GM23338 (cell line): ENCODE measurements at regions not wholly inside any gene's neighbourhood (a gene's known extent, or its start where the extent isn't known, plus 50 kb on each side); places are given as distances from the start of the nearest gene placed in this dataset.

Source experiments
- ATAC-seq: fragments of 200-7000 bp; cut with Tn5 transposase; 3 replicates; pipeline ENCODE4 v1.9.1; 2020
- DNase-seq: peaks from one replicate; pipeline ENCODE4 v3.0.0-alpha.2; 2015; ENCODE audit warnings: low spot score
- H2AFZ ChIP-seq: fragments of 200-600 bp; sonication (generic); 2 replicates; pipeline ENCODE4 v1.8.0; 2016; ENCODE audit warnings: antibody characterized with exemption, mild to moderate bottlenecking, moderate library complexity
- H3F3A ChIP-seq: fragments of 200-600 bp; sonication (generic); replicated peaks from 2 replicates; pipeline ENCODE4 v1.8.0; 2017; ENCODE audit warnings: antibody characterized with exemption, mixed run types, low read depth
- H3K27ac ChIP-seq: fragments of 200-600 bp; sonication (generic); 2 replicates; pipeline ENCODE4 v1.6.1; 2016; ENCODE audit warnings: low read depth
- H3K27me3 ChIP-seq: fragments of 200-600 bp; sonication (generic); 2 replicates; pipeline ENCODE4 v1.8.0; 2016; ENCODE audit warnings: mild to moderate bottlenecking, mixed run types, moderate library complexity; ENCODE audit not compliant: insufficient read depth
- H3K36me3 ChIP-seq: fragments of 200-600 bp; sonication (generic); 2 replicates; pipeline ENCODE4 v1.8.0; 2016; ENCODE audit warnings: mild to moderate bottlenecking; ENCODE audit not compliant: insufficient read depth
- H3K4me1 ChIP-seq: fragments of 200-600 bp; sonication (generic); 2 replicates; pipeline ENCODE4 v1.8.0; 2016; ENCODE audit warnings: mild to moderate bottlenecking, moderate library complexity; ENCODE audit not compliant: insufficient read depth
- H3K4me2 ChIP-seq: fragments of 200-600 bp; sonication (generic); 2 replicates; pipeline ENCODE4 v1.7.1; 2017; ENCODE audit warnings: mixed run types
- H3K4me3 ChIP-seq: fragments of 200-600 bp; sonication (generic); 2 replicates; pipeline ENCODE4 v1.6.1; 2016; ENCODE audit warnings: mixed run types
- H3K79me2 ChIP-seq: fragments of 200-600 bp; sonication (generic); replicated peaks from 2 replicates; pipeline ENCODE4 v1.8.0; 2017; ENCODE audit warnings: mild to moderate bottlenecking; ENCODE audit not compliant: insufficient read depth
- H3K9me2 ChIP-seq: fragments of 200-600 bp; sonication (generic); 2 replicates; pipeline ENCODE4 v1.8.0; 2017; ENCODE audit not compliant: insufficient read depth
- H4K20me1 ChIP-seq: fragments of 200-600 bp; sonication (generic); replicated peaks from 2 replicates; pipeline ENCODE4 v1.8.0; 2017; ENCODE audit warnings: mild to moderate bottlenecking; ENCODE audit not compliant: insufficient read depth
- H3K27ac Mint-ChIP-seq: 2 replicates; pipeline ENCODE4 v1.8.0; 2020; ENCODE audit warnings: inconsistent platforms, mild to moderate bottlenecking, moderate library complexity, mixed read lengths
- H3K27me3 Mint-ChIP-seq: 3 replicates; pipeline ENCODE4 v1.8.0; 2022; ENCODE audit warnings: low read depth, mild to moderate bottlenecking, moderate library complexity, mixed read lengths, inconsistent platforms; ENCODE audit not compliant: insufficient read depth, poor library complexity
- H3K36me3 Mint-ChIP-seq: 3 replicates; pipeline ENCODE4 v1.8.0; 2021; ENCODE audit warnings: low read depth, mild to moderate bottlenecking, inconsistent platforms, moderate library complexity, mixed read lengths
- H3K4me1 Mint-ChIP-seq: 3 replicates; pipeline ENCODE4 v1.8.0; 2020; ENCODE audit warnings: mild to moderate bottlenecking, inconsistent platforms, mixed read lengths
- H3K4me3 Mint-ChIP-seq: 3 replicates; pipeline ENCODE4 v1.8.0; 2021; ENCODE audit warnings: moderate library complexity, mild to moderate bottlenecking, inconsistent platforms, mixed read lengths
- H3K9me3 Mint-ChIP-seq: 3 replicates; pipeline ENCODE4 v1.8.0; 2020; ENCODE audit warnings: moderate library complexity, mild to moderate bottlenecking, inconsistent platforms, mixed read lengths
- CREB1 ChIP-seq: fragments of 250-450 bp; sonication (Bioruptor Pico); IDR thresholded peaks from 2 replicates; pipeline ENCODE4 v1.5.0; 2020; ENCODE audit warnings: low read depth, mild to moderate bottlenecking, moderate library complexity
- CTCF ChIP-seq, 2 experiments: fragments of 200-600 bp in 1 of 2; sonication (generic) in 1 of 2; conservative IDR thresholded peaks; 2 replicates each; pipeline versions ENCODE4 v1.5.1 to v1.6.1; 2016 to 2017; ENCODE audit warnings: antibody characterized with exemption in 2 of 2, low read depth in 2 of 2, mild to moderate bottlenecking in 2 of 2, moderate library complexity in 1 of 2
- ETS1 ChIP-seq: IDR thresholded peaks from 2 replicates; pipeline ENCODE4 v1.6.1; 2016; ENCODE audit warnings: antibody characterized with exemption
- EZH2 ChIP-seq: fragments of 200-600 bp; sonication (generic); IDR thresholded peaks from one replicate; pipeline ENCODE4 v1.8.0; 2017; ENCODE audit warnings: antibody characterized with exemption, mild to moderate bottlenecking, low read depth; ENCODE audit not compliant: unreplicated experiment
- EZH2phosphoT487 ChIP-seq: fragments of 200-600 bp; sonication (generic); IDR thresholded peaks from one replicate; pipeline ENCODE4 v1.8.1; 2018; ENCODE audit warnings: antibody characterized with exemption; ENCODE audit not compliant: unreplicated experiment
- JUNB ChIP-seq: IDR thresholded peaks from one replicate; pipeline ENCODE4 v1.6.1; 2016; ENCODE audit warnings: antibody characterized with exemption; ENCODE audit not compliant: unreplicated experiment
- NANOG ChIP-seq: IDR thresholded peaks from 2 replicates; pipeline ENCODE4 v1.6.1; 2016; ENCODE audit warnings: antibody characterized with exemption, borderline replicate concordance
- POLR2AphosphoS5 ChIP-seq: IDR thresholded peaks from 2 replicates; pipeline ENCODE4 v1.6.1; 2016; ENCODE audit warnings: antibody characterized with exemption, low read depth
- REST ChIP-seq: IDR thresholded peaks from one replicate; pipeline ENCODE4 v1.6.1; 2018; ENCODE audit warnings: antibody characterized with exemption; ENCODE audit not compliant: unreplicated experiment
- STAT1 ChIP-seq: IDR thresholded peaks from one replicate; pipeline ENCODE4 v1.6.1; 2016; ENCODE audit warnings: antibody characterized with exemption; ENCODE audit not compliant: unreplicated experiment
- ZNF114 ChIP-seq: fragments of 250-450 bp; sonication (Bioruptor Pico); IDR thresholded peaks from 2 replicates; pipeline ENCODE4 v1.5.0; 2020; ENCODE audit warnings: mild to moderate bottlenecking, moderate library complexity
- ZNF331 ChIP-seq: fragments of 250-450 bp; sonication (Bioruptor Pico); IDR thresholded peaks from 2 replicates; pipeline ENCODE4 v1.5.0; 2020; ENCODE audit warnings: low read depth, mild to moderate bottlenecking, moderate library complexity
- ZNF462 ChIP-seq: fragments of 250-450 bp; sonication (Bioruptor Pico); IDR thresholded peaks from 2 replicates; pipeline ENCODE4 v1.5.0; 2020; ENCODE audit warnings: mild to moderate bottlenecking, moderate library complexity

GRCh38 chr5:135103575-135103853, 69.5 kb upstream of the PITX1 start:
- H3K27me3 ChIP-seq: no peaks in the 10 kb centered on the region
- H3K27ac Mint-ChIP-seq: no peak overlapping the region
- peaks cover 1% of the 10 kb centered on the region for H3K27me3 Mint-ChIP-seq
- TF ChIP-seq POLR2AphosphoS5: no peak
- TF ChIP-seq REST: no peak
- no peak for TF ChIP-seq CTCF (conservative IDR thresholded peaks at IDR 0.05; ENCODE audit: low read depth in 2 of 2)
- TF ChIP-seq ZNF114 (CRISPR knock-in tag): no peak
- no peak for TF ChIP-seq CREB1
- no peak for TF ChIP-seq NANOG
- TF ChIP-seq EZH2: no peak
- TF ChIP-seq STAT1: no peak
- TF ChIP-seq ETS1: no peak
- TF ChIP-seq JUNB: no peak
- TF ChIP-seq ZNF462 (CRISPR knock-in tag): no peak
- no peak for TF ChIP-seq ZNF331 (CRISPR knock-in tag)
- no peak for TF ChIP-seq EZH2phosphoT487
- no peaks in the 10 kb centered on the region for H3K4me1 ChIP-seq
- H3K36me3 Mint-ChIP-seq: no peaks in the 10 kb centered on the region
- no peaks in the 10 kb centered on the region for H3K9me2 ChIP-seq
- no peak overlapping the region for H3K27ac ChIP-seq
- no peak overlapping the region for H3K4me2 ChIP-seq
- no peaks in the 10 kb centered on the region for H3K36me3 ChIP-seq
- no peaks in the 10 kb centered on the region for H3K79me2 ChIP-seq
- no peaks in the 10 kb centered on the region for H3K9me3 Mint-ChIP-seq
- ATAC-seq (no peak), DNase-seq (no peak)
- H3K4me1 Mint-ChIP-seq: no peaks in the 10 kb centered on the region; the same call in 2 of the 3 replicates
- no peaks in the 10 kb centered on the region for H3F3A ChIP-seq
- no peak overlapping the region for H3K4me3 ChIP-seq
- H3K4me3 Mint-ChIP-seq: no peak overlapping the region
- no peak overlapping the region for H2AFZ ChIP-seq
- H4K20me1 ChIP-seq: no peaks in the 10 kb centered on the region
